HEK293 (cell line): ENCODE measurements at regions not wholly inside any gene's neighbourhood (a gene's known extent, or its start where the extent isn't known, plus 50 kb on each side); places are given as distances from the start of the nearest gene placed in this dataset.

ENCODE experiments used
- CTCF ChIA-PET: fragments of 350-600 bp; formaldehyde crosslinking; extraction: SDS; loops from one replicate; lab custom pipeline; 2021; ENCODE audit warnings: antibody characterized with exemption; lab: Yijun Ruan, JAX
- POLR2A ChIA-PET: fragments of 300-600 bp; formaldehyde crosslinking; extraction: SDS; loops from one replicate; lab custom pipeline; 2020; ENCODE audit warnings: antibody characterized with exemption, inconsistent platforms; lab: Yijun Ruan, JAX
- H3K27ac ChIP-seq: fragments of 200-500 bp; sonication (Bioruptor generic); 2 replicates; pipeline ENCODE4 v1.5.1; 2014; ENCODE audit warnings: low read depth, low read length, control low read depth, inconsistent platforms; ENCODE audit errors: extremely low read depth
- H3K36me3 ChIP-seq, 2 experiments: fragments of 200-500 bp in 1 of 2; sonication (Bioruptor generic) in 1 of 2; 1 replicate in 1 of 2; 2 replicates in 1 of 2; pipeline ENCODE4 v1.5.1; 2014 to 2017; ENCODE audit warnings: inconsistent platforms in 2 of 2, low read length in 2 of 2; ENCODE audit not compliant: control insufficient read depth in 2 of 2, insufficient read depth in 1 of 2
- H3K4me1 ChIP-seq: fragments of 200-500 bp; sonication (Bioruptor generic); 2 replicates; pipeline ENCODE4 v1.5.1; 2014; ENCODE audit warnings: mild to moderate bottlenecking, low read length, inconsistent platforms; ENCODE audit not compliant: control insufficient read depth, insufficient read depth
- H3K4me3 ChIP-seq: 2 replicates; pipeline ENCODE4 v1.5.1; 2011; ENCODE audit warnings: low read depth, mild to moderate bottlenecking, control low read depth, low read length, moderate library complexity
- H3K9me3 ChIP-seq: fragments of 200-500 bp; sonication (Bioruptor generic); 2 replicates; pipeline ENCODE4 v1.5.1; 2014; ENCODE audit warnings: low read depth, low read length, inconsistent platforms; ENCODE audit not compliant: control insufficient read depth, insufficient read depth
- HOXA7 ChIP-seq: sonication (generic); formaldehyde crosslinking; IDR thresholded peaks from 2 replicates; pipeline ENCODE4 v1.8.1; 2022; ENCODE audit warnings: missing genetic modification reagents, borderline replicate concordance
- KLF9 ChIP-seq: fragments of 450-650 bp; formaldehyde crosslinking; IDR thresholded peaks from 2 replicates; pipeline ENCODE4 v1.5.1; 2016; ENCODE audit warnings: missing biosample characterization, missing genetic modification characterization, low read depth
- OVOL3 ChIP-seq: fragments of 450-650 bp; formaldehyde crosslinking; IDR thresholded peaks from 2 replicates; pipeline ENCODE4 v1.5.1; 2016; ENCODE audit warnings: missing biosample characterization, missing genetic modification characterization
- PRDM6 ChIP-seq: fragments of 450-650 bp; formaldehyde crosslinking; IDR thresholded peaks from 2 replicates; pipeline ENCODE4 v1.5.1; 2017; ENCODE audit warnings: missing biosample characterization, missing genetic modification characterization
- SP3 ChIP-seq: fragments of 450-650 bp; formaldehyde crosslinking; IDR thresholded peaks from 2 replicates; pipeline ENCODE4 v1.5.1; 2016; ENCODE audit warnings: missing biosample characterization, missing genetic modification characterization
- WT1 ChIP-seq: fragments of 450-650 bp; formaldehyde crosslinking; IDR thresholded peaks from 2 replicates; pipeline ENCODE4 v1.5.1; 2016; ENCODE audit warnings: missing biosample characterization, missing genetic modification characterization
- ZFP69B ChIP-seq: fragments of 450-650 bp; formaldehyde crosslinking; IDR thresholded peaks from 2 replicates; pipeline ENCODE4 v1.5.1; 2016; ENCODE audit warnings: missing biosample characterization, missing genetic modification characterization
- ZNF112 ChIP-seq: fragments of 450-650 bp; formaldehyde crosslinking; IDR thresholded peaks from 2 replicates; pipeline ENCODE4 v1.5.0; 2017; ENCODE audit warnings: missing biosample characterization, missing genetic modification characterization
- ZNF24 ChIP-seq: fragments of 450-650 bp; formaldehyde crosslinking; IDR thresholded peaks from 2 replicates; pipeline ENCODE4 v1.5.1; 2016; ENCODE audit warnings: missing biosample characterization, missing genetic modification characterization
- ZNF26 ChIP-seq: fragments of 450-650 bp; formaldehyde crosslinking; IDR thresholded peaks from 2 replicates; pipeline ENCODE4 v1.5.1; 2016; ENCODE audit warnings: missing biosample characterization, missing genetic modification characterization
- ZNF280D ChIP-seq: fragments of 450-650 bp; formaldehyde crosslinking; IDR thresholded peaks from 2 replicates; pipeline ENCODE4 v1.5.1; 2016; ENCODE audit warnings: missing biosample characterization, missing genetic modification characterization
- ZNF354C ChIP-seq: fragments of 450-650 bp; formaldehyde crosslinking; IDR thresholded peaks from 2 replicates; pipeline ENCODE4 v1.5.1; 2016; ENCODE audit warnings: missing biosample characterization, missing genetic modification characterization, low read depth, borderline replicate concordance
- ZNF404 ChIP-seq: fragments of 450-650 bp; formaldehyde crosslinking; IDR thresholded peaks from 2 replicates; pipeline ENCODE4 v1.5.1; 2017; ENCODE audit warnings: missing biosample characterization, missing genetic modification characterization
- ZNF433 ChIP-seq: fragments of 450-650 bp; formaldehyde crosslinking; IDR thresholded peaks from 2 replicates; pipeline ENCODE4 v1.5.1; 2016; ENCODE audit warnings: missing biosample characterization, missing genetic modification characterization, low read depth
- ZNF792 ChIP-seq: fragments of 450-650 bp; formaldehyde crosslinking; IDR thresholded peaks from 2 replicates; pipeline ENCODE4 v1.5.1; 2016; ENCODE audit warnings: missing biosample characterization, missing genetic modification characterization
- ZNF830 ChIP-seq: fragments of 450-650 bp; IDR thresholded peaks from 2 replicates; pipeline ENCODE4 v1.5.0; 2018; ENCODE audit warnings: missing biosample characterization, missing genetic modification characterization, low read depth, mild to moderate bottlenecking, moderate library complexity
- TF ChIP-seq, protein P1 (sequence below): fragments of 450-650 bp; formaldehyde crosslinking; IDR thresholded peaks from 2 replicates; pipeline ENCODE4 v1.5.1; 2016; ENCODE audit warnings: missing biosample characterization, missing genetic modification characterization
- TF ChIP-seq, protein P2 (sequence below): fragments of 450-650 bp; formaldehyde crosslinking; IDR thresholded peaks from 2 replicates; pipeline ENCODE4 v1.5.1; 2016; ENCODE audit warnings: missing biosample characterization, missing genetic modification characterization
- TF ChIP-seq, protein P3 (sequence below): fragments of 450-650 bp; formaldehyde crosslinking; conservative IDR thresholded peaks from 2 replicates; pipeline ENCODE4 v1.5.1; 2016; ENCODE audit warnings: low read depth, missing biosample characterization, missing genetic modification characterization

DNA sequence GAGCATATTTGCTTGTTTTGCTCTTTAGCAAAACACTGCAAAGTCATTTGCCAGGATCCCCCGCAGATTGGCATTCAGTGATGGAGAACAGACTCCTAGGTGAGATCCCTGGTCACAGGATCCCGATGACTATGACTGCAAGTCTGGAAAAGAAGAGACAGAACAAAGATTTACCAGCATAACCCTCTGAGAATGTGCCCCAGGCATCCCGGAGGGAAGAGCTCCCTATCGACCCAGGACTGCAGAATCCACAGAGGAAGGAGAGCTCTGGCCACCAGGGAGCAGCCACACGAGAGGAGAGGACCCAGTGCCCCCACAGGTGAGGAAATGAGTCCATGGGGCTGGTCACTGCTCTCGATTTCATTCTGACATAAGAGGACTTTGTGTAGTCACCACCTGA, 105.2 kb downstream of the ZNF280B start:
- Histone ChIP-seq H3K9me3 (no peaks in the 10 kb centered on the region), H3K36me3 (no peaks in the 10 kb centered on the region), H3K4me1 (no peaks in the 10 kb centered on the region), H3K27ac (no peak overlapping the region), H3K4me3 (no peak overlapping the region)
- CTCF ChIA-PET: interaction anchor here (0.7 to 9.3 kb wide), 3 partner anchors 19 to 29 kb away, joined by 3 to 59 read pairs (median 5); no protein-coding TSS in a partner anchor
- POLR2A ChIA-PET: no interaction called here
- TF ChIP-seq ZNF24 (tag by site-specific recombination): no peak
- TF ChIP-seq ZNF112 (tag by site-specific recombination): no peak
- no peak for TF ChIP-seq ZFP69B (tag by site-specific recombination)
- no peak for TF ChIP-seq ZNF792 (tag by site-specific recombination)
- no peak for TF ChIP-seq OVOL3 (tag by site-specific recombination)
- TF ChIP-seq PRDM6 (tag by site-specific recombination): no peak
- no peak for TF ChIP-seq ZNF404 (tag by site-specific recombination)
- no peak for TF ChIP-seq WT1
- TF ChIP-seq, protein P1, sequence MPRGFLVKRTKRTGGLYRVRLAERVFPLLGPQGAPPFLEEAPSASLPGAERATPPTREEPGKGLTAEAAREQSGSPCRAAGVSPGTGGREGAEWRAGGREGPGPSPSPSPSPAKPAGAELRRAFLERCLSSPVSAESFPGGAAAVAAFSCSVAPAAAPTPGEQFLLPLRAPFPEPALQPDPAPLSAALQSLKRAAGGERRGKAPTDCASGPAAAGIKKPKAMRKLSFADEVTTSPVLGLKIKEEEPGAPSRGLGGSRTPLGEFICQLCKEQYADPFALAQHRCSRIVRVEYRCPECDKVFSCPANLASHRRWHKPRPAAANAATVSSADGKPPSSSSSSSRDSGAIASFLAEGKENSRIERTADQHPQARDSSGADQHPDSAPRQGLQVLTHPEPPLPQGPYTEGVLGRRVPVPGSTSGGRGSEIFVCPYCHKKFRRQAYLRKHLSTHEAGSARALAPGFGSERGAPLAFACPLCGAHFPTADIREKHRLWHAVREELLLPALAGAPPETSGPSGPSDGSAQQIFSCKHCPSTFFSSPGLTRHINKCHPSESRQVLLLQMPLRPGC: no peak
- TF ChIP-seq ZNF280D (tag by site-specific recombination): no peak
- TF ChIP-seq, protein P2, sequence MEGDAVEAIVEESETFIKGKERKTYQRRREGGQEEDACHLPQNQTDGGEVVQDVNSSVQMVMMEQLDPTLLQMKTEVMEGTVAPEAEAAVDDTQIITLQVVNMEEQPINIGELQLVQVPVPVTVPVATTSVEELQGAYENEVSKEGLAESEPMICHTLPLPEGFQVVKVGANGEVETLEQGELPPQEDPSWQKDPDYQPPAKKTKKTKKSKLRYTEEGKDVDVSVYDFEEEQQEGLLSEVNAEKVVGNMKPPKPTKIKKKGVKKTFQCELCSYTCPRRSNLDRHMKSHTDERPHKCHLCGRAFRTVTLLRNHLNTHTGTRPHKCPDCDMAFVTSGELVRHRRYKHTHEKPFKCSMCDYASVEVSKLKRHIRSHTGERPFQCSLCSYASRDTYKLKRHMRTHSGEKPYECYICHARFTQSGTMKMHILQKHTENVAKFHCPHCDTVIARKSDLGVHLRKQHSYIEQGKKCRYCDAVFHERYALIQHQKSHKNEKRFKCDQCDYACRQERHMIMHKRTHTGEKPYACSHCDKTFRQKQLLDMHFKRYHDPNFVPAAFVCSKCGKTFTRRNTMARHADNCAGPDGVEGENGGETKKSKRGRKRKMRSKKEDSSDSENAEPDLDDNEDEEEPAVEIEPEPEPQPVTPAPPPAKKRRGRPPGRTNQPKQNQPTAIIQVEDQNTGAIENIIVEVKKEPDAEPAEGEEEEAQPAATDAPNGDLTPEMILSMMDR (tag by site-specific recombination): no peak
- no peak for TF ChIP-seq SP3 (tag by site-specific recombination)
- TF ChIP-seq ZNF433 (tag by site-specific recombination): no peak
- TF ChIP-seq, protein P3, sequence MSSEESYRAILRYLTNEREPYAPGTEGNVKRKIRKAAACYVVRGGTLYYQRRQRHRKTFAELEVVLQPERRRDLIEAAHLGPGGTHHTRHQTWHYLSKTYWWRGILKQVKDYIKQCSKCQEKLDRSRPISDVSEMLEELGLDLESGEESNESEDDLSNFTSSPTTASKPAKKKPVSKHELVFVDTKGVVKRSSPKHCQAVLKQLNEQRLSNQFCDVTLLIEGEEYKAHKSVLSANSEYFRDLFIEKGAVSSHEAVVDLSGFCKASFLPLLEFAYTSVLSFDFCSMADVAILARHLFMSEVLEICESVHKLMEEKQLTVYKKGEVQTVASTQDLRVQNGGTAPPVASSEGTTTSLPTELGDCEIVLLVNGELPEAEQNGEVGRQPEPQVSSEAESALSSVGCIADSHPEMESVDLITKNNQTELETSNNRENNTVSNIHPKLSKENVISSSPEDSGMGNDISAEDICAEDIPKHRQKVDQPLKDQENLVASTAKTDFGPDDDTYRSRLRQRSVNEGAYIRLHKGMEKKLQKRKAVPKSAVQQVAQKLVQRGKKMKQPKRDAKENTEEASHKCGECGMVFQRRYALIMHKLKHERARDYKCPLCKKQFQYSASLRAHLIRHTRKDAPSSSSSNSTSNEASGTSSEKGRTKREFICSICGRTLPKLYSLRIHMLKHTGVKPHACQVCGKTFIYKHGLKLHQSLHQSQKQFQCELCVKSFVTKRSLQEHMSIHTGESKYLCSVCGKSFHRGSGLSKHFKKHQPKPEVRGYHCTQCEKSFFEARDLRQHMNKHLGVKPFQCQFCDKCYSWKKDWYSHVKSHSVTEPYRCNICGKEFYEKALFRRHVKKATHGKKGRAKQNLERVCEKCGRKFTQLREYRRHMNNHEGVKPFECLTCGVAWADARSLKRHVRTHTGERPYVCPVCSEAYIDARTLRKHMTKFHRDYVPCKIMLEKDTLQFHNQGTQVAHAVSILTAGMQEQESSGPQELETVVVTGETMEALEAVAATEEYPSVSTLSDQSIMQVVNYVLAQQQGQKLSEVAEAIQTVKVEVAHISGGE (tag by site-specific recombination): no peak
- no peak for TF ChIP-seq HOXA7 (CRISPR knock-in tag)
- TF ChIP-seq ZNF26: no peak
- no peak for TF ChIP-seq ZNF830 (tag by site-specific recombination)
- no peak for TF ChIP-seq ZNF354C (tag by site-specific recombination)
- no peak for TF ChIP-seq KLF9 (tag by site-specific recombination)
